NB4 (cell line): ENCODE measurements at regions not wholly inside any gene's neighbourhood (a gene's known extent, or its start where the extent isn't known, plus 50 kb on each side); places are given as distances from the start of the nearest gene placed in this dataset.

Experiments
- DNase-seq: peaks from one replicate; pipeline ENCODE4 v3.0.0; 2010; ENCODE audit warnings: low read depth
- H3K4me3 ChIP-seq: one replicate; pipeline ENCODE4 v1.5.1; 2011; ENCODE audit warnings: mild to moderate bottlenecking, low read depth, low read length, moderate library complexity
- CTCF ChIP-seq: IDR thresholded peaks from one replicate; pipeline ENCODE4 v1.5.1; 2012; ENCODE audit warnings: low read depth, low read length
- MAX ChIP-seq: IDR thresholded peaks from 2 replicates; pipeline ENCODE4 v1.6.1; 2011; ENCODE audit warnings: low read depth, low read length
- MYC ChIP-seq: IDR thresholded peaks from 2 replicates; pipeline ENCODE4 v1.6.1; 2011; ENCODE audit warnings: low read depth, low read length
- POLR2A ChIP-seq: IDR thresholded peaks from 2 replicates; pipeline ENCODE4 v1.6.1; 2011; ENCODE audit warnings: mild to moderate bottlenecking; ENCODE audit not compliant: insufficient read length; ENCODE audit errors: extremely low read depth

GRCh38 chr5:54837981-54838380, 147.4 kb downstream of the ESM1 start:
- no peak overlapping the region for H3K4me3 ChIP-seq
- TF ChIP-seq POLR2A (no peak), MAX (no peak), MYC (no peak), CTCF (no peak)
- DNase-seq: no peak

GRCh38 chr5:54837093-54837492, 148.3 kb downstream of the ESM1 start:
- TF ChIP-seq POLR2A: no peak
- no peak for DNase-seq
- no peak overlapping the region for H3K4me3 ChIP-seq

- H3K4me3 ChIP-seq: no peak overlapping the region
- TF ChIP-seq POLR2A: no peak
- TF ChIP-seq MYC: no peak
- no peak for TF ChIP-seq MAX
- no peak for TF ChIP-seq CTCF
- DNase-seq: no peak
These were observed 149.7 kb downstream of the ESM1 start for GRCh38 chr5:54835647-54836046.

- no peak overlapping the region for H3K4me3 ChIP-seq
- DNase-seq: no peak
- TF ChIP-seq CTCF (no peak), MAX (no peak), MYC (no peak), POLR2A (no peak)
These were observed 151.1 kb downstream of the ESM1 start for GRCh38 chr5:54834121-54834842.

- TF ChIP-seq POLR2A: no peak
- TF ChIP-seq MYC: no peak
- no peak for DNase-seq
- H3K4me3 ChIP-seq: no peak overlapping the region
These were observed 151.8 kb downstream of the ESM1 start for GRCh38 chr5:54833590-54833989.

- DNase-seq: no peak
- H3K4me3 ChIP-seq: no peak overlapping the region
- TF ChIP-seq CTCF (no peak), MAX (no peak), POLR2A (no peak), MYC (no peak)
These were observed 152.5 kb downstream of the ESM1 start for GRCh38 chr5:54832858-54833257.

- no peak overlapping the region for H3K4me3 ChIP-seq
- TF ChIP-seq CTCF: no peak
- TF ChIP-seq MAX: no peak
- no peak for TF ChIP-seq POLR2A
- TF ChIP-seq MYC: no peak
- no peak for DNase-seq
These were observed 153.3 kb downstream of the ESM1 start for GRCh38 chr5:54832045-54832444.
